ENCODE measurements at regions not wholly inside any gene's neighbourhood (a gene's known extent, or its start where the extent isn't known, plus 50 kb on each side); places are given as distances from the start of the nearest gene placed in this dataset.
"Not testable (repeated sequence)": the region's sequence is repeated elsewhere in the genome, so short reads cannot be mapped to it uniquely, and the experiment has no call there.

- no peak for TF ChIP-seq CTCF (conservative IDR thresholded peaks at IDR 0.05; ENCODE audit: low read depth, low read length)
- H3K4me1 ChIP-seq (ENCODE audit: low read depth, poor library complexity, severe bottlenecking): no peaks in the 10 kb centered on the region
- no peak overlapping the region for H3K4me3 ChIP-seq (IDR thresholded peaks at IDR 0.05; ENCODE audit: insufficient read depth, low read depth, low read length)
- H3K9ac ChIP-seq: no peak overlapping the region
- H3K27me3 ChIP-seq (ENCODE audit: insufficient read depth, low read depth): peaks cover 5% of the 10 kb centered on the region; the same call in 1 of the 2 replicates
- H3K79me2 ChIP-seq (ENCODE audit: insufficient read depth, low read depth): no peaks in the 10 kb centered on the region
- H4K20me1 ChIP-seq (ENCODE audit: insufficient read depth): no peaks in the 10 kb centered on the region
- H3K36me3 ChIP-seq (ENCODE audit: insufficient read depth): no peaks in the 10 kb centered on the region
- H3K27ac ChIP-seq: no peak overlapping the region
- no peak overlapping the region for H3K4me2 ChIP-seq
- H2AFZ ChIP-seq (ENCODE audit: low read depth): no peak overlapping the region
Observed at GRCh38 chr1:30100524-30100862, 622.9 kb downstream of the MATN1 start.

GRCh38 chr1:30099587-30100523 is 623.5 kb downstream of the MATN1 start:
- Histone ChIP-seq H3K9ac (no peak overlapping the region), H4K20me1 (ENCODE audit: insufficient read depth) (no peaks in the 10 kb centered on the region), H3K27ac (no peak overlapping the region), H3K79me2 (ENCODE audit: insufficient read depth, low read depth) (no peaks in the 10 kb centered on the region), H3K4me1 (ENCODE audit: low read depth, poor library complexity, severe bottlenecking) (no peaks in the 10 kb centered on the region), H3K4me3 (IDR thresholded peaks at IDR 0.05; ENCODE audit: insufficient read depth, low read depth, low read length) (no peak overlapping the region), H3K36me3 (ENCODE audit: insufficient read depth) (no peaks in the 10 kb centered on the region), H2AFZ (ENCODE audit: low read depth) (no peak overlapping the region), H3K27me3 (ENCODE audit: insufficient read depth, low read depth) (peaks cover 5% of the 10 kb centered on the region; the same call in 1 of the 2 replicates), H3K4me2 (no peak overlapping the region)
- no peak for TF ChIP-seq CTCF (conservative IDR thresholded peaks at IDR 0.05; ENCODE audit: low read depth, low read length)

GRCh38 chr1:30097851-30098250 is 625.5 kb downstream of the MATN1 start:
- H3K79me2 ChIP-seq (ENCODE audit: insufficient read depth, low read depth); H3K27me3 ChIP-seq (ENCODE audit: insufficient read depth, low read depth); H3K4me2 ChIP-seq; H3K4me1 ChIP-seq (ENCODE audit: low read depth, poor library complexity, severe bottlenecking); H3K36me3 ChIP-seq (ENCODE audit: insufficient read depth); H3K27ac ChIP-seq; H3K4me3 ChIP-seq (IDR thresholded peaks at IDR 0.05; ENCODE audit: insufficient read depth, low read depth, low read length); H4K20me1 ChIP-seq (ENCODE audit: insufficient read depth); H2AFZ ChIP-seq (ENCODE audit: low read depth); H3K9ac ChIP-seq: not testable (repeated sequence)

- no peak overlapping the region for H3K27ac ChIP-seq
- H3K27me3 ChIP-seq (ENCODE audit: insufficient read depth, low read depth): no peaks in the 10 kb centered on the region
- no peaks in the 10 kb centered on the region for H3K4me1 ChIP-seq (ENCODE audit: low read depth, poor library complexity, severe bottlenecking)
- TF ChIP-seq CTCF (conservative IDR thresholded peaks at IDR 0.05; ENCODE audit: low read depth, low read length): no peak
- H3K79me2 ChIP-seq (ENCODE audit: insufficient read depth, low read depth): no peaks in the 10 kb centered on the region
- no peak overlapping the region for H3K4me2 ChIP-seq
- no peaks in the 10 kb centered on the region for H4K20me1 ChIP-seq (ENCODE audit: insufficient read depth)
- no peak overlapping the region for H2AFZ ChIP-seq (ENCODE audit: low read depth)
- H3K4me3 ChIP-seq (IDR thresholded peaks at IDR 0.05; ENCODE audit: insufficient read depth, low read depth, low read length): no peak overlapping the region
- H3K9ac ChIP-seq: no peak overlapping the region
- no peaks in the 10 kb centered on the region for H3K36me3 ChIP-seq (ENCODE audit: insufficient read depth)
Observed at GRCh38 chr1:30095451-30096025, 627.8 kb downstream of the MATN1 start.

- no peak overlapping the region for H3K4me2 ChIP-seq
- H3K27me3 ChIP-seq (ENCODE audit: insufficient read depth, low read depth): no peaks in the 10 kb centered on the region
- no peak overlapping the region for H3K9ac ChIP-seq
- H3K4me3 ChIP-seq (IDR thresholded peaks at IDR 0.05; ENCODE audit: insufficient read depth, low read depth, low read length): no peak overlapping the region
- H3K36me3 ChIP-seq (ENCODE audit: insufficient read depth): no peaks in the 10 kb centered on the region
- no peaks in the 10 kb centered on the region for H3K4me1 ChIP-seq (ENCODE audit: low read depth, poor library complexity, severe bottlenecking)
- H2AFZ ChIP-seq (ENCODE audit: low read depth): no peak overlapping the region
- no peak for TF ChIP-seq CTCF (conservative IDR thresholded peaks at IDR 0.05; ENCODE audit: low read depth, low read length)
- H3K79me2 ChIP-seq (ENCODE audit: insufficient read depth, low read depth): no peaks in the 10 kb centered on the region
- H3K27ac ChIP-seq: no peak overlapping the region
- H4K20me1 ChIP-seq (ENCODE audit: insufficient read depth): no peaks in the 10 kb centered on the region
Observed at GRCh38 chr1:30095051-30095450, 628.3 kb downstream of the MATN1 start.

Data from KMS-11 (cell line).